AG04450 (cell line): ENCODE measurements at regions not wholly inside any gene's neighbourhood (a gene's known extent, or its start where the extent isn't known, plus 50 kb on each side); places are given as distances from the start of the nearest gene placed in this dataset.

Experiments used
- CTCF ChIA-PET: fragments of 300-600, 350-600 bp; formaldehyde crosslinking; extraction: SDS; loops from one replicate; lab custom pipeline; 2022; ENCODE audit warnings: antibody characterized with exemption, inconsistent platforms; lab: Charles Lee
- POLR2A ChIA-PET: fragments of 350-600 bp; formaldehyde crosslinking; extraction: SDS; loops from one replicate; lab custom pipeline; 2021; ENCODE audit warnings: antibody characterized with exemption, inconsistent platforms; lab: Yijun Ruan, JAX
- DNase-seq: peaks from one replicate; pipeline ENCODE4 v3.0.0-alpha.2; 2011; ENCODE audit warnings: low read depth, low spot score
- H3K27ac ChIP-seq: one replicate; pipeline ENCODE4 v1.5.1; 2012; ENCODE audit warnings: low read depth, low read length, control low read depth
- H3K27me3 ChIP-seq: one replicate; pipeline ENCODE4 v1.6.0; 2012; ENCODE audit warnings: low read length; ENCODE audit not compliant: control insufficient read depth, insufficient read depth
- H3K4me3 ChIP-seq: 2 replicates; pipeline ENCODE4 v1.5.1; 2011; ENCODE audit warnings: mild to moderate bottlenecking, low read depth, low read length, control low read depth
- H3K9me3 ChIP-seq: 2 replicates; pipeline ENCODE4 v1.5.1; 2012; ENCODE audit warnings: low read length; ENCODE audit not compliant: control insufficient read depth, insufficient read depth
- TF ChIP-seq, protein P1 (sequence below): IDR thresholded peaks from 2 replicates; pipeline ENCODE4 v1.5.1; 2011; ENCODE audit warnings: low read depth, low read length, control low read depth, inconsistent platforms

GRCh38 chr6:132142768-132143167 is 191.6 kb upstream of the CCN2 start:
- H3K4me3 ChIP-seq: no peak overlapping the region
- TF ChIP-seq, protein P1, sequence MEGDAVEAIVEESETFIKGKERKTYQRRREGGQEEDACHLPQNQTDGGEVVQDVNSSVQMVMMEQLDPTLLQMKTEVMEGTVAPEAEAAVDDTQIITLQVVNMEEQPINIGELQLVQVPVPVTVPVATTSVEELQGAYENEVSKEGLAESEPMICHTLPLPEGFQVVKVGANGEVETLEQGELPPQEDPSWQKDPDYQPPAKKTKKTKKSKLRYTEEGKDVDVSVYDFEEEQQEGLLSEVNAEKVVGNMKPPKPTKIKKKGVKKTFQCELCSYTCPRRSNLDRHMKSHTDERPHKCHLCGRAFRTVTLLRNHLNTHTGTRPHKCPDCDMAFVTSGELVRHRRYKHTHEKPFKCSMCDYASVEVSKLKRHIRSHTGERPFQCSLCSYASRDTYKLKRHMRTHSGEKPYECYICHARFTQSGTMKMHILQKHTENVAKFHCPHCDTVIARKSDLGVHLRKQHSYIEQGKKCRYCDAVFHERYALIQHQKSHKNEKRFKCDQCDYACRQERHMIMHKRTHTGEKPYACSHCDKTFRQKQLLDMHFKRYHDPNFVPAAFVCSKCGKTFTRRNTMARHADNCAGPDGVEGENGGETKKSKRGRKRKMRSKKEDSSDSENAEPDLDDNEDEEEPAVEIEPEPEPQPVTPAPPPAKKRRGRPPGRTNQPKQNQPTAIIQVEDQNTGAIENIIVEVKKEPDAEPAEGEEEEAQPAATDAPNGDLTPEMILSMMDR: no peak
- CTCF ChIA-PET: interaction anchor here (0.8 to 0.9 kb wide), 2 partner anchors 75 to 137 kb away, joined by 3 read pairs; no protein-coding TSS in a partner anchor
- H3K27ac ChIP-seq: no peak overlapping the region
- H3K27me3 ChIP-seq: no peaks in the 10 kb centered on the region
- no peak for DNase-seq
- POLR2A ChIA-PET: no interaction called here
- no peaks in the 10 kb centered on the region for H3K9me3 ChIP-seq

DNA sequence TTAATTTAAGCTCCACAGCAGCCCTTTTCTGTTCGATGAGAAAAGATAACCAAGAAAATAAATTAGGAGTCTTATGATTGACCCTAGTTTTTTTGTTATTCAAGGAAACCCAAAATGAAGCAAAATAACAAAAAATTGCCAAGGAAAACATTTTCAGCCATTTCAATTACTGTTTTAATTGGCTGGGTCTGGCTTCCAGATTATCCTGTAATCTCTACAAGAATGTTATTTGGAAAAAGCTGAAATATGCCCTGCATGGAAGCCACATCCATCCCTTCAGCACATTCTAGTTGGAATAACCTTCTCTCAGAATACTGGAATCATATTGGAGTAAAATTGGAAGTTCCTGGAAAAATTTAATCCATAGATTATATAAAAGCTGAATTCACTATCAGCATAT is 191.1 kb upstream of the CCN2 start:
- ChIA-PET POLR2A (no interaction called here), CTCF (interaction anchor here (0.8 to 0.9 kb wide), 2 partner anchors 76 to 138 kb away, joined by 3 read pairs; no protein-coding TSS in a partner anchor)
- no peak for DNase-seq
- no peaks in the 10 kb centered on the region for H3K27me3 ChIP-seq
- H3K27ac ChIP-seq: no peak overlapping the region
- TF ChIP-seq, protein P1: no peak
- H3K9me3 ChIP-seq: no peaks in the 10 kb centered on the region
- no peak overlapping the region for H3K4me3 ChIP-seq

- ChIA-PET POLR2A (interaction anchor here (1.3 kb wide), 1 partner anchor 189 kb away, joined by 4 read pairs; the partner anchor contains the start of gene CCN2), CTCF (no interaction called here)
- H3K4me3 ChIP-seq: no peak overlapping the region
- no peaks in the 10 kb centered on the region for H3K27me3 ChIP-seq
- no peaks in the 10 kb centered on the region for H3K9me3 ChIP-seq
- TF ChIP-seq, protein P1: no peak
- DNase-seq: no peak
- H3K27ac ChIP-seq: no peak overlapping the region
These were observed 189.0 kb upstream of the CCN2 start for GRCh38 chr6:132140189-132140588.

GRCh38 chr6:132139611-132140010 is 188.4 kb upstream of the CCN2 start:
- Histone ChIP-seq H3K9me3 (no peaks in the 10 kb centered on the region), H3K4me3 (no peak overlapping the region), H3K27ac (no peak overlapping the region), H3K27me3 (no peaks in the 10 kb centered on the region)
- ChIA-PET CTCF (no interaction called here), POLR2A (no interaction called here)
- no peak for DNase-seq
- TF ChIP-seq, protein P1: no peak

DNA sequence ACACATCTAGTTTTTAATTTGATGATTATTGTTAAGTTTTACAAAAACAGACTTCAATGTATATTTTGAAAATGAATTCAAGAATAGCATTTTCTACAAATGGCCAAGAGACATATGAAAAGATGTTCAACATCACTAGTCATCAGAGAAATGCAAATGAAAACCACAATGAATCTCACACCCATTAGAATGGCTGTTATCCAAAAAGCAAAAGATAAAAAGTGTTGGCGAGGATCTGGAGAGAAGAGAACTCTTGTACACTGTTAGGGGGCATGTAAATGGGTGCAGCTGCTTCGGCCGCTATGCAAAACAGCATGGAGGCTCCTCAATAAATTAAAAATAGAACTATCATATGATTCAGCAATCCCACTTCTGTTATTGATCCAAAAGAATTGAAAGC is 185.8 kb upstream of the CCN2 start:
- no peak for DNase-seq
- H3K4me3 ChIP-seq: no peak overlapping the region
- TF ChIP-seq, protein P1: no peak
- no peaks in the 10 kb centered on the region for H3K9me3 ChIP-seq
- ChIA-PET POLR2A (no interaction called here), CTCF (no interaction called here)
- no peaks in the 10 kb centered on the region for H3K27me3 ChIP-seq
- no peak overlapping the region for H3K27ac ChIP-seq
